GM12873 (cell line): ENCODE measurements at regions not wholly inside any gene's neighbourhood (a gene's known extent, or its start where the extent isn't known, plus 50 kb on each side); places are given as distances from the start of the nearest gene placed in this dataset.

ENCODE experiments used
- CTCF ChIP-seq: IDR thresholded peaks from 2 replicates; pipeline ENCODE4 v1.5.1; 2012; ENCODE audit warnings: low read depth, mild to moderate bottlenecking, moderate library complexity, low read length, control low read depth; ENCODE audit not compliant: insufficient read depth; ENCODE audit errors: missing control alignments

GRCh38 chr10:3681642-3682554 lies 103.1 kb downstream of the KLF6 start:
- TF ChIP-seq CTCF = no peak

- no peak for TF ChIP-seq CTCF
Observed at GRCh38 chr10:3679950-3680629, 104.9 kb downstream of the KLF6 start.

- TF ChIP-seq CTCF = no peak
Observed at GRCh38 chr10:3678629-3679227, 106.3 kb downstream of the KLF6 start.

GRCh38 chr10:3676564-3676963 lies 108.4 kb downstream of the KLF6 start:
- TF ChIP-seq CTCF = no peak

GRCh38 chr10:3672220-3672619 lies 112.8 kb downstream of the KLF6 start:
- no peak for TF ChIP-seq CTCF

- TF ChIP-seq CTCF = no peak
Observed at GRCh38 chr10:3671386-3671955, 113.5 kb downstream of the KLF6 start.

- no peak for TF ChIP-seq CTCF
Observed at GRCh38 chr10:3668966-3669330, 116.1 kb downstream of the KLF6 start.
